ENCODE measurements at regions not wholly inside any gene's neighbourhood (a gene's known extent, or its start where the extent isn't known, plus 50 kb on each side); places are given as distances from the start of the nearest gene placed in this dataset.

GRCh38 chr5:143606043-143606752 is 202.7 kb upstream of the NR3C1 start:
- no peak for DNase-seq
- TF ChIP-seq CTCF (IDR thresholded peaks at IDR 0.05): no peak
- TF ChIP-seq POLR2A (IDR thresholded peaks at IDR 0.05): no peak
- Histone ChIP-seq H3K4me1 (peaks cover 0 to 34% (median 6%) of the 10 kb centered on the region in 12 donors), H3K27me3 (no peaks in the 10 kb centered on the region), H3K36me3 (no peaks in the 10 kb centered on the region), H3K27ac (peak overlapping the region in 1 of 12 donors; percentile 68), H3K4me3 (no peak overlapping the region), H3K9me3 (peaks cover 0 to 17% (median 0%) of the 10 kb centered on the region in 12 donors)
- intact Hi-C loops (cut with DNase I): no loop called here
- 76 to 80% (median 77%) methylated on average over 5 of the region's 5 CpGs for WGBS, 4 donors
- ATAC-seq: no peak

- WGBS, 4 donors: 40 to 54% (median 52%) methylated on average over 4 of the region's 4 CpGs
Measured at GRCh38 chr5:143605403-143606005, 202.0 kb upstream of the NR3C1 start.

GRCh38 chr5:143601917-143602333 is 198.4 kb upstream of the NR3C1 start:
- TF ChIP-seq CTCF (IDR thresholded peaks at IDR 0.05) (no peak), POLR2A (IDR thresholded peaks at IDR 0.05) (no peak)
- 83 to 93% (median 91%) methylated on average over 4 of the region's 4 CpGs for WGBS, 4 donors
- Histone ChIP-seq H3K4me1 (peaks cover 0 to 39% (median 9%) of the 10 kb centered on the region in 12 donors), H3K9me3 (no peaks in the 10 kb centered on the region), H3K27me3 (no peaks in the 10 kb centered on the region), H3K36me3 (no peaks in the 10 kb centered on the region), H3K27ac (no peak overlapping the region), H3K4me3 (no peak overlapping the region)
- intact Hi-C loops (cut with DNase I): no loop called here
- ATAC-seq (peak in 1 of 4 donors; percentile 25), DNase-seq (peak in 1 of 5 donors; percentile 31)

More at GRCh38 chr5:143605403-143606005, 202.0 kb upstream of the NR3C1 start:
- no peak overlapping the region for H3K4me3 ChIP-seq
- H3K9me3 ChIP-seq: peaks cover 0 to 17% (median 0%) of the 10 kb centered on the region in 12 donors
- intact Hi-C loops (cut with DNase I): no loop called here
- DNase-seq: peak in 2 of 5 donors; percentile 13 to 28
- H3K27ac ChIP-seq: peak overlapping the region in 1 of 12 donors; percentile 68
- TF ChIP-seq CTCF (IDR thresholded peaks at IDR 0.05) (no peak), POLR2A (IDR thresholded peaks at IDR 0.05) (no peak)
- H3K27me3 ChIP-seq: no peaks in the 10 kb centered on the region
- ATAC-seq: peak; percentile 47 to 90 (median 80)
- no peaks in the 10 kb centered on the region for H3K36me3 ChIP-seq
- H3K4me1 ChIP-seq: peaks cover 0 to 39% (median 9%) of the 10 kb centered on the region in 12 donors

GRCh38 chr5:143601357-143601756 is 197.9 kb upstream of the NR3C1 start:
- no peaks in the 10 kb centered on the region for H3K36me3 ChIP-seq
- no peak overlapping the region for H3K27ac ChIP-seq
- no peak overlapping the region for H3K4me3 ChIP-seq
- H3K4me1 ChIP-seq: peaks cover 0 to 39% (median 10%) of the 10 kb centered on the region in 12 donors
- DNase-seq (no peak), ATAC-seq (peak in 3 of 4 donors; percentile 31 to 56 (median 40))
- no peak for TF ChIP-seq CTCF (IDR thresholded peaks at IDR 0.05)
- no peak for TF ChIP-seq POLR2A (IDR thresholded peaks at IDR 0.05)
- intact Hi-C loops (cut with DNase I): no loop called here
- no peaks in the 10 kb centered on the region for H3K27me3 ChIP-seq
- no peaks in the 10 kb centered on the region for H3K9me3 ChIP-seq
- 62 to 70% (median 67%) methylated on average over 6 of the region's 6 CpGs for WGBS, 4 donors

Measured in heart left ventricle (tissue), 16 donors.